DND-41 (cell line): ENCODE measurements at regions not wholly inside any gene's neighbourhood (a gene's known extent, or its start where the extent isn't known, plus 50 kb on each side); places are given as distances from the start of the nearest gene placed in this dataset.

Source experiments
- ATAC-seq: fragments of 200-7000 bp; cut with Tn5 transposase; 3 replicates; pipeline ENCODE4 v1.9.1; 2021; ENCODE audit warnings: low read depth; ENCODE audit not compliant: insufficient read depth
- DNase-seq: peaks from one replicate; pipeline ENCODE4 v3.0.0-alpha.2; 2020
- H2AFZ ChIP-seq: 2 replicates; pipeline ENCODE4 v1.6.0; 2012; ENCODE audit warnings: low read depth, low read length
- H3K27ac ChIP-seq: 2 replicates; pipeline ENCODE4 v1.5.1; 2012; ENCODE audit warnings: low read length, inconsistent platforms
- H3K27me3 ChIP-seq: fragments of 200-600 bp; sonication (generic); 2 replicates; pipeline ENCODE4 v1.6.0; 2012; ENCODE audit warnings: low read length, mild to moderate bottlenecking, inconsistent platforms; ENCODE audit not compliant: insufficient read depth, poor library complexity
- H3K36me3 ChIP-seq: 2 replicates; pipeline ENCODE4 v1.5.1; 2012; ENCODE audit warnings: low read length, inconsistent platforms; ENCODE audit not compliant: insufficient read depth
- H3K4me1 ChIP-seq: 2 replicates; pipeline ENCODE4 v1.5.1; 2012; ENCODE audit warnings: mild to moderate bottlenecking, low read length; ENCODE audit not compliant: insufficient read depth
- H3K4me2 ChIP-seq: 2 replicates; pipeline ENCODE4 v1.6.0; 2012; ENCODE audit warnings: mild to moderate bottlenecking, moderate library complexity, low read length, inconsistent platforms; ENCODE audit not compliant: insufficient read depth
- H3K4me3 ChIP-seq, 2 experiments: fragments of 200-600 bp in 1 of 2; shearing (Covaris generic) in 1 of 2; 2 replicates each; pipeline ENCODE4 v1.5.1; 2012 to 2016; ENCODE audit warnings: inconsistent platforms in 2 of 2, low read length in 2 of 2, mild to moderate bottlenecking in 2 of 2, low read depth in 1 of 2, moderate library complexity in 1 of 2
- H3K79me2 ChIP-seq: 2 replicates; pipeline ENCODE4 v1.6.0; 2012; ENCODE audit warnings: low read length, inconsistent platforms; ENCODE audit not compliant: insufficient read depth
- H3K9ac ChIP-seq: 2 replicates; pipeline ENCODE4 v1.6.0; 2012; ENCODE audit warnings: low read depth, mild to moderate bottlenecking, inconsistent platforms, low read length, moderate library complexity
- H3K9me3 ChIP-seq: 2 replicates; pipeline ENCODE4 v1.5.1; 2012; ENCODE audit warnings: low read length, moderate library complexity, mild to moderate bottlenecking, inconsistent platforms; ENCODE audit not compliant: insufficient read depth, severe bottlenecking
- H4K20me1 ChIP-seq: 2 replicates; pipeline ENCODE4 v1.6.0; 2012; ENCODE audit warnings: low read length; ENCODE audit not compliant: insufficient read depth
- CTCF ChIP-seq: IDR thresholded peaks from 2 replicates; pipeline ENCODE4 v1.5.1; 2012; ENCODE audit warnings: borderline replicate concordance, low read length, moderate library complexity, mild to moderate bottlenecking; ENCODE audit not compliant: poor library complexity, severe bottlenecking; ENCODE audit errors: extremely low read depth
- EZH2 ChIP-seq: IDR thresholded peaks from 3 replicates; pipeline ENCODE4 v1.6.1; 2012; ENCODE audit warnings: borderline replicate concordance, low read depth, mild to moderate bottlenecking, moderate library complexity, low read length, inconsistent platforms; ENCODE audit not compliant: severe bottlenecking

DNA sequence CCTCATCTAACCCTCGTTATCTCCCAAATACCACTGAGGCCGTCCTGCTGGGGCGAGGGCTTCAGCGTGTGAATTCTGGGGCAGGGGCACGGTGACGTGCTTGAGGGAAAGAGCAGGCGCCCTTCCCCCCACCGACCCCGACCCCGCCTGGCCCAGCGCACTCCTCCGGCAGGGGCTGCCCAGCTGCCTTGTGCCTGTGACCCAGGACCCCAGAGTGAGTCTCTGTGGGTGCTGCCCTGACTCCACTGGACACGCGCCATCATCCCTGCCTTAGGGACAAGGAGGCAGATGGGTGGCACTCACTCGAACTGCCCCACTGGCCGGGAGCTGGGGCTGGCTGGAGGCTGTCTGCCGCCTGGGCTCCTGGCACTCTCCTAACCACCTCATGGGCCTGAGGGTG is 136.2 kb upstream of the LPCAT1 start:
- no peak for ATAC-seq
- Histone ChIP-seq H3K9ac (no peak overlapping the region), H3K36me3 (no peaks in the 10 kb centered on the region), H3K9me3 (no peaks in the 10 kb centered on the region), H3K4me1 (no peaks in the 10 kb centered on the region), H3K27me3 (peaks cover 18% of the 10 kb centered on the region), H3K27ac (no peak overlapping the region), H3K4me3 (no peak overlapping the region), H3K79me2 (no peaks in the 10 kb centered on the region), H3K4me2 (no peak overlapping the region), H4K20me1 (no peaks in the 10 kb centered on the region), H2AFZ (no peak overlapping the region)
- no peak for DNase-seq
- TF ChIP-seq EZH2, result no peak
- TF ChIP-seq CTCF, result no peak

GRCh38 chr5:1659100-1659981 is 135.6 kb upstream of the LPCAT1 start:
- DNase-seq, result no peak
- H4K20me1 ChIP-seq, result no peaks in the 10 kb centered on the region
- no peak for TF ChIP-seq EZH2
- no peak for TF ChIP-seq CTCF
- no peaks in the 10 kb centered on the region for H3K36me3 ChIP-seq
- no peak overlapping the region for H3K4me2 ChIP-seq
- H3K27ac ChIP-seq, result no peak overlapping the region
- no peak overlapping the region for H2AFZ ChIP-seq
- peaks cover 18% of the 10 kb centered on the region for H3K27me3 ChIP-seq
- no peak for ATAC-seq
- H3K4me3 ChIP-seq, result no peak overlapping the region
- H3K79me2 ChIP-seq, result no peaks in the 10 kb centered on the region
- H3K9me3 ChIP-seq, result no peaks in the 10 kb centered on the region
- peaks cover 3% of the 10 kb centered on the region for H3K4me1 ChIP-seq
- H3K9ac ChIP-seq, result no peak overlapping the region

DNA sequence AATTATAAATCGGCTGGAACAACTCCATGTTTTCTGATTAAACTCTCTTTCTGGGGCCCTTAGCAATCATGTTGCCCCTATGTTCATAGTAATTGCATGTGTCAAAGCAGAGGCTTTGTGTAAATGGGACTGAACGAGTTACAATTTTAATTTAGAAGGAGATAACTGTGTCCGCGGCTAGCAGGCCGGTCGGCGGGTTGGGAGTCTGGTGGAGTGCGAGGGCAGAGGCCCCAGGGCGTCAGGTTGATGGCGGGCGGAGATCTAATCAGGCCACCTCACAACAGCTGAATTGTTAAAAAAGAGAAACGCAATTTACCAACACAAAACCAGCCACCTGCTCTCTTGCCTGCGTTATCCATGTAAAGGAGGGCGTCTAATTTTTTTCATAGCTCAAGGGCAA is 134.9 kb upstream of the LPCAT1 start:
- DNase-seq (no peak), ATAC-seq (no peak)
- H3K36me3 ChIP-seq, result no peaks in the 10 kb centered on the region
- TF ChIP-seq CTCF (no peak), EZH2 (no peak)
- H3K4me1 ChIP-seq, result peaks cover 7% of the 10 kb centered on the region
- no peaks in the 10 kb centered on the region for H4K20me1 ChIP-seq
- H3K4me3 ChIP-seq, result no peak overlapping the region
- H3K4me2 ChIP-seq, result no peak overlapping the region
- no peak overlapping the region for H3K27ac ChIP-seq
- no peaks in the 10 kb centered on the region for H3K9me3 ChIP-seq
- H2AFZ ChIP-seq, result no peak overlapping the region
- H3K27me3 ChIP-seq, result peaks cover 18% of the 10 kb centered on the region
- no peak overlapping the region for H3K9ac ChIP-seq
- H3K79me2 ChIP-seq, result no peaks in the 10 kb centered on the region
